Cardiac muscle cell (in vitro differentiated cells and primary cell): ENCODE measurements at regions not wholly inside any gene's neighbourhood (a gene's known extent, or its start where the extent isn't known, plus 50 kb on each side); places are given as distances from the start of the nearest gene placed in this dataset.

Experiments
- DNase-seq, 2 donors: peaks; one replicate each; pipeline versions ENCODE4 v3.0.0 to v3.0.0-alpha.2; 2010 to 2017; ENCODE audit warnings: low read depth in 1 of 2, low spot score in 1 of 2
- H3K27ac ChIP-seq: fragments of 200-600 bp; sonication (generic); 2 replicates; pipeline ENCODE4 v1.5.1; 2016
- H3K27me3 ChIP-seq: fragments of 200-600 bp; sonication (generic); 2 replicates; pipeline ENCODE4 v1.6.0; 2016; ENCODE audit warnings: control low read depth
- H3K36me3 ChIP-seq: fragments of 200-600 bp; sonication (generic); 2 replicates; pipeline ENCODE4 v1.5.1; 2016; ENCODE audit warnings: control low read depth
- H3K4me1 ChIP-seq: fragments of 200-600 bp; sonication (generic); 2 replicates; pipeline ENCODE4 v1.8.1; 2017; ENCODE audit warnings: low read depth, mild to moderate bottlenecking, mixed run types
- H3K4me3 ChIP-seq: fragments of 200-600 bp; sonication (generic); 2 replicates; pipeline ENCODE4 v1.5.1; 2016; ENCODE audit warnings: mild to moderate bottlenecking
- H3K9me3 ChIP-seq: fragments of 200-600 bp; sonication (generic); 2 replicates; pipeline ENCODE4 v1.5.1; 2017; ENCODE audit warnings: low read depth, mild to moderate bottlenecking, control low read depth
- CTCF ChIP-seq: IDR thresholded peaks from 2 replicates; pipeline ENCODE4 v1.5.1; 2012; ENCODE audit warnings: low read depth, mild to moderate bottlenecking, low read length

- H3K9me3 ChIP-seq = no peaks in the 10 kb centered on the region
- TF ChIP-seq CTCF = no peak
- no peak overlapping the region for H3K4me3 ChIP-seq
- DNase-seq = peak in 1 of 2 donors; percentile 28
- no peaks in the 10 kb centered on the region for H3K27me3 ChIP-seq
- no peak overlapping the region for H3K27ac ChIP-seq
- no peaks in the 10 kb centered on the region for H3K4me1 ChIP-seq
- H3K36me3 ChIP-seq = no peaks in the 10 kb centered on the region
These were observed 51.2 kb downstream of the OR13H1 start for GRCh38 chrX:131595120-131595519.

GRCh38 chrX:131607792-131608369 is 64.0 kb downstream of the OR13H1 start:
- TF ChIP-seq CTCF = no peak
- Histone ChIP-seq H3K9me3 (no peaks in the 10 kb centered on the region), H3K27me3 (no peaks in the 10 kb centered on the region), H3K27ac (no peak overlapping the region), H3K4me1 (no peaks in the 10 kb centered on the region), H3K4me3 (no peak overlapping the region), H3K36me3 (no peaks in the 10 kb centered on the region)
- DNase-seq = no peak

GRCh38 chrX:131609480-131609879 is 65.6 kb downstream of the OR13H1 start:
- TF ChIP-seq CTCF = no peak
- H3K4me1 ChIP-seq = no peaks in the 10 kb centered on the region
- no peak overlapping the region for H3K27ac ChIP-seq
- no peaks in the 10 kb centered on the region for H3K9me3 ChIP-seq
- H3K27me3 ChIP-seq = no peaks in the 10 kb centered on the region
- H3K4me3 ChIP-seq = no peak overlapping the region
- DNase-seq = no peak
- no peaks in the 10 kb centered on the region for H3K36me3 ChIP-seq

GRCh38 chrX:131613260-131613659 is 69.4 kb downstream of the OR13H1 start:
- H3K27ac ChIP-seq = no peak overlapping the region
- H3K27me3 ChIP-seq = no peaks in the 10 kb centered on the region
- no peak for DNase-seq
- no peaks in the 10 kb centered on the region for H3K9me3 ChIP-seq
- no peaks in the 10 kb centered on the region for H3K4me1 ChIP-seq
- no peaks in the 10 kb centered on the region for H3K36me3 ChIP-seq
- no peak for TF ChIP-seq CTCF
- H3K4me3 ChIP-seq = no peak overlapping the region

- Histone ChIP-seq H3K4me3 (no peak overlapping the region), H3K36me3 (no peaks in the 10 kb centered on the region), H3K27me3 (no peaks in the 10 kb centered on the region), H3K9me3 (no peaks in the 10 kb centered on the region), H3K4me1 (no peaks in the 10 kb centered on the region), H3K27ac (no peak overlapping the region)
- TF ChIP-seq CTCF = no peak
- DNase-seq = no peak
These were observed 70.4 kb downstream of the OR13H1 start for GRCh38 chrX:131614241-131614640.

GRCh38 chrX:131617182-131617581 is 73.3 kb downstream of the OR13H1 start:
- no peak overlapping the region for H3K27ac ChIP-seq
- no peaks in the 10 kb centered on the region for H3K4me1 ChIP-seq
- H3K36me3 ChIP-seq = no peaks in the 10 kb centered on the region
- H3K27me3 ChIP-seq = no peaks in the 10 kb centered on the region
- H3K9me3 ChIP-seq = no peaks in the 10 kb centered on the region
- no peak for TF ChIP-seq CTCF
- DNase-seq = peak in 1 of 2 donors; percentile 34
- H3K4me3 ChIP-seq = no peak overlapping the region
